ENCODE measurements at regions not wholly inside any gene's neighbourhood (a gene's known extent, or its start where the extent isn't known, plus 50 kb on each side); places are given as distances from the start of the nearest gene placed in this dataset.

GRCh38 chr3:45333549-45333948, 54.8 kb upstream of the LARS2 start:
- CTCF ChIA-PET = no interaction called here
- peaks cover 80% of the 10 kb centered on the region for H3K27me3 Mint-ChIP-seq (ENCODE audit: unreplicated experiment)
- TF ChIP-seq CTCF (IDR thresholded peaks at IDR 0.05; ENCODE audit: unreplicated experiment) = no peak

GRCh38 chr3:45337839-45338470, 50.4 kb upstream of the LARS2 start:
- CTCF ChIA-PET = interaction anchor here (0.6 kb wide), 1 partner anchor 9 kb away, joined by 9 read pairs; no protein-coding TSS in a partner anchor
- Mint-ChIP-seq H3K36me3 (ENCODE audit: insufficient read depth, unreplicated experiment) (no peaks in the 10 kb centered on the region), H3K27ac (ENCODE audit: unreplicated experiment) (no peak overlapping the region), H3K9me3 (ENCODE audit: low read depth, unreplicated experiment) (no peaks in the 10 kb centered on the region), H3K27me3 (ENCODE audit: unreplicated experiment) (peaks cover 90% of the 10 kb centered on the region), H3K4me1 (ENCODE audit: low read depth, unreplicated experiment) (no peaks in the 10 kb centered on the region), H3K4me3 (ENCODE audit: low read depth, unreplicated experiment) (no peak overlapping the region)
- no TSS peak for BruUV-seq (replicated peaks)
- intact Hi-C loops (cut with micrococcal nuclease; ENCODE audit: unreplicated experiment) = no loop called here
- no peak for DNase-seq
- TF ChIP-seq CTCF (IDR thresholded peaks at IDR 0.05; ENCODE audit: unreplicated experiment) = no peak

More at GRCh38 chr3:45333549-45333948, 54.8 kb upstream of the LARS2 start:
- H3K4me3 Mint-ChIP-seq (ENCODE audit: low read depth, unreplicated experiment) = no peak overlapping the region
- H3K4me1 Mint-ChIP-seq (ENCODE audit: low read depth, unreplicated experiment) = no peaks in the 10 kb centered on the region
- no peaks in the 10 kb centered on the region for H3K9me3 Mint-ChIP-seq (ENCODE audit: low read depth, unreplicated experiment)
- no TSS peak for BruUV-seq (replicated peaks)
- intact Hi-C loops (cut with micrococcal nuclease; ENCODE audit: unreplicated experiment) = no loop called here
- H3K27ac Mint-ChIP-seq (ENCODE audit: unreplicated experiment) = no peak overlapping the region
- DNase-seq = no peak
- H3K36me3 Mint-ChIP-seq (ENCODE audit: insufficient read depth, unreplicated experiment) = no peaks in the 10 kb centered on the region

All from Calu3 (cell line).